ENCODE measurements at regions not wholly inside any gene's neighbourhood (a gene's known extent, or its start where the extent isn't known, plus 50 kb on each side); places are given as distances from the start of the nearest gene placed in this dataset.

DNA sequence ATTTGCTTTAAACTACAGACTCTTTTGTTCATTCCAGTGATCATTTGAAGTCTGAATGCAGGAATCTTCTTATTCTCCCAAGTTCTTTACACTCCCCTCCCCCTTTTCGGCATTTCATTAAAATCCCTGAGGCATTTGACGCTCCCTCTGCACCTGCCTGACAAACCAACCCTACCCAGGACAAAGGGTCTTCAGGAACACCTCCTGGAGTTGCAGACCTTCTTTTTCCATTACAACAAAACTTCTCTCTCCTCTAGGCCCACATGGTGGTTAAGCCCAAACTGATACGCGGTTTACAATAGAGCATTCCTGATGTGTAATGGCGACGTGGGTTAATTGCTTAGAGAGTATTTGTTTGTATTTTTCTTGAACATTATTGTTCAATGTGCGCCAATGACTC lies 367.4 kb downstream of the FBXO15 start:
- Histone ChIP-seq H3K9me3 (ENCODE audit: control insufficient read depth in 4 of 4, low read length in 3 of 4) (no peaks in the 10 kb centered on the region), H3K4me3 (ENCODE audit: low read depth in 1 of 3, low read length in 3 of 3) (no peak overlapping the region), H3K27ac (ENCODE audit: low read depth in 1 of 2, low read length in 2 of 2) (no peak overlapping the region), H3K4me1 (ENCODE audit: control insufficient read depth in 4 of 4, insufficient read depth in 4 of 4, low read length in 3 of 4) (no peaks in the 10 kb centered on the region), H3K27me3 (ENCODE audit: control insufficient read depth in 4 of 4, insufficient read depth in 4 of 4, low read length in 3 of 4) (peaks cover 0 to 2% (median 0%) of the 10 kb centered on the region in 4 donors), H3K36me3 (ENCODE audit: control insufficient read depth in 4 of 4, insufficient read depth in 3 of 4, low read depth in 1 of 4, low read length in 3 of 4) (no peaks in the 10 kb centered on the region), H3K9ac (ENCODE audit: low read depth in 1 of 2, low read length in 2 of 2) (no peak overlapping the region)
- 59% methylated on average over 7 of the region's 7 CpGs for whole genome bisulfite sequencing
- TF ChIP-seq FOXA1 (IDR thresholded peaks at IDR 0.05), result no peak
- TF ChIP-seq JUND (IDR thresholded peaks at IDR 0.05), result no peak
- TF ChIP-seq, protein P1, sequence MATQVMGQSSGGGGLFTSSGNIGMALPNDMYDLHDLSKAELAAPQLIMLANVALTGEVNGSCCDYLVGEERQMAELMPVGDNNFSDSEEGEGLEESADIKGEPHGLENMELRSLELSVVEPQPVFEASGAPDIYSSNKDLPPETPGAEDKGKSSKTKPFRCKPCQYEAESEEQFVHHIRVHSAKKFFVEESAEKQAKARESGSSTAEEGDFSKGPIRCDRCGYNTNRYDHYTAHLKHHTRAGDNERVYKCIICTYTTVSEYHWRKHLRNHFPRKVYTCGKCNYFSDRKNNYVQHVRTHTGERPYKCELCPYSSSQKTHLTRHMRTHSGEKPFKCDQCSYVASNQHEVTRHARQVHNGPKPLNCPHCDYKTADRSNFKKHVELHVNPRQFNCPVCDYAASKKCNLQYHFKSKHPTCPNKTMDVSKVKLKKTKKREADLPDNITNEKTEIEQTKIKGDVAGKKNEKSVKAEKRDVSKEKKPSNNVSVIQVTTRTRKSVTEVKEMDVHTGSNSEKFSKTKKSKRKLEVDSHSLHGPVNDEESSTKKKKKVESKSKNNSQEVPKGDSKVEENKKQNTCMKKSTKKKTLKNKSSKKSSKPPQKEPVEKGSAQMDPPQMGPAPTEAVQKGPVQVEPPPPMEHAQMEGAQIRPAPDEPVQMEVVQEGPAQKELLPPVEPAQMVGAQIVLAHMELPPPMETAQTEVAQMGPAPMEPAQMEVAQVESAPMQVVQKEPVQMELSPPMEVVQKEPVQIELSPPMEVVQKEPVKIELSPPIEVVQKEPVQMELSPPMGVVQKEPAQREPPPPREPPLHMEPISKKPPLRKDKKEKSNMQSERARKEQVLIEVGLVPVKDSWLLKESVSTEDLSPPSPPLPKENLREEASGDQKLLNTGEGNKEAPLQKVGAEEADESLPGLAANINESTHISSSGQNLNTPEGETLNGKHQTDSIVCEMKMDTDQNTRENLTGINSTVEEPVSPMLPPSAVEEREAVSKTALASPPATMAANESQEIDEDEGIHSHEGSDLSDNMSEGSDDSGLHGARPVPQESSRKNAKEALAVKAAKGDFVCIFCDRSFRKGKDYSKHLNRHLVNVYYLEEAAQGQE (IDR thresholded peaks at IDR 0.05), result no peak
- no peak for TF ChIP-seq HNF4A (conservative IDR thresholded peaks at IDR 0.05)
- TF ChIP-seq YY1 (IDR thresholded peaks at IDR 0.05), result no peak
- DNase-seq (ENCODE audit: low spot score), result no peak

DNA sequence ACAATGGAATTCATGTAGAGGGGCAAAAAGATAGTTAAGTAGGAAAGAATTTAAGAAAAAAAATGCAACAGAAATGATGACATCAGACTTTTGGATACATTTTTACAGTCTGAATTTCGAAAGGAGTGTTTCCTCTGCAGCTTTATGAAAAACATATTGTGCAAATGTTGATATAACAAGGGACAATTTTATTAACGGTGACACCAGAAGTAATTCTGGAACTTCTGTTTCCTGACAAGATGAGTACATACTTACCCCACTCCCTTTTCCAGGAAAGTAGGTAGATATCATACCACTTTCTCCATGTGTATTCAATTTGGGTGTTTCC lies 369.6 kb downstream of the FBXO15 start:
- no peak overlapping the region for H3K4me3 ChIP-seq (ENCODE audit: low read depth in 1 of 3, low read length in 3 of 3)
- peaks cover 0 to 2% (median 0%) of the 10 kb centered on the region in 4 donors for H3K27me3 ChIP-seq (ENCODE audit: control insufficient read depth in 4 of 4, insufficient read depth in 4 of 4, low read length in 3 of 4)
- H3K4me1 ChIP-seq (ENCODE audit: control insufficient read depth in 4 of 4, insufficient read depth in 4 of 4, low read length in 3 of 4), result no peaks in the 10 kb centered on the region
- WGBS, result 44% methylated on average over 2 of the region's 2 CpGs
- H3K9ac ChIP-seq (ENCODE audit: low read depth in 1 of 2, low read length in 2 of 2), result no peak overlapping the region
- H3K36me3 ChIP-seq (ENCODE audit: control insufficient read depth in 4 of 4, insufficient read depth in 3 of 4, low read depth in 1 of 4, low read length in 3 of 4), result no peaks in the 10 kb centered on the region
- TF ChIP-seq SP1 (IDR thresholded peaks at IDR 0.05) (no peak), EGR1 (IDR thresholded peaks at IDR 0.05; ENCODE audit: low read depth in 2 of 2) (no peak), ZBTB33 (IDR thresholded peaks at IDR 0.05) (no peak), HNF4G (IDR thresholded peaks at IDR 0.05) (no peak)
- DNase-seq (ENCODE audit: low spot score), result no peak
- H3K9me3 ChIP-seq (ENCODE audit: control insufficient read depth in 4 of 4, low read length in 3 of 4), result no peaks in the 10 kb centered on the region
- no peak overlapping the region for H3K27ac ChIP-seq (ENCODE audit: low read depth in 1 of 2, low read length in 2 of 2)

GRCh38 chr18:73777356-73778031 lies 370.1 kb downstream of the FBXO15 start:
- H3K27me3 ChIP-seq (ENCODE audit: control insufficient read depth in 4 of 4, insufficient read depth in 4 of 4, low read length in 3 of 4), result peaks cover 0 to 2% (median 0%) of the 10 kb centered on the region in 4 donors
- H3K9ac ChIP-seq (ENCODE audit: low read depth in 1 of 2, low read length in 2 of 2), result no peak overlapping the region
- H3K4me1 ChIP-seq (ENCODE audit: control insufficient read depth in 4 of 4, insufficient read depth in 4 of 4, low read length in 3 of 4), result no peaks in the 10 kb centered on the region
- 43% methylated on average over 1 of the region's 1 CpG for WGBS
- TF ChIP-seq HNF4A (conservative IDR thresholded peaks at IDR 0.05), result no peak
- DNase-seq (ENCODE audit: low spot score), result no peak
- H3K36me3 ChIP-seq (ENCODE audit: control insufficient read depth in 4 of 4, insufficient read depth in 3 of 4, low read depth in 1 of 4, low read length in 3 of 4), result no peaks in the 10 kb centered on the region
- H3K27ac ChIP-seq (ENCODE audit: low read depth in 1 of 2, low read length in 2 of 2), result no peak overlapping the region
- no peak overlapping the region for H3K4me3 ChIP-seq (ENCODE audit: low read depth in 1 of 3, low read length in 3 of 3)
- H3K9me3 ChIP-seq (ENCODE audit: control insufficient read depth in 4 of 4, low read length in 3 of 4), result no peaks in the 10 kb centered on the region

Measured in liver (tissue), 7 donors.